GM23338 (cell line): ENCODE measurements at regions not wholly inside any gene's neighbourhood (a gene's known extent, or its start where the extent isn't known, plus 50 kb on each side); places are given as distances from the start of the nearest gene placed in this dataset.
A peak's percentile ranks its signal among the peaks of the same experiment; 100 is the strongest.

Source experiments
- ATAC-seq: fragments of 200-7000 bp; cut with Tn5 transposase; 3 replicates; pipeline ENCODE4 v1.9.1; 2020
- DNase-seq: peaks from one replicate; pipeline ENCODE4 v3.0.0-alpha.2; 2015; ENCODE audit warnings: low spot score
- H2AFZ ChIP-seq: fragments of 200-600 bp; sonication (generic); 2 replicates; pipeline ENCODE4 v1.8.0; 2016; ENCODE audit warnings: antibody characterized with exemption, mild to moderate bottlenecking, moderate library complexity
- H3F3A ChIP-seq: fragments of 200-600 bp; sonication (generic); replicated peaks from 2 replicates; pipeline ENCODE4 v1.8.0; 2017; ENCODE audit warnings: antibody characterized with exemption, mixed run types, low read depth
- H3K27ac ChIP-seq: fragments of 200-600 bp; sonication (generic); 2 replicates; pipeline ENCODE4 v1.6.1; 2016; ENCODE audit warnings: low read depth
- H3K27me3 ChIP-seq: fragments of 200-600 bp; sonication (generic); 2 replicates; pipeline ENCODE4 v1.8.0; 2016; ENCODE audit warnings: mild to moderate bottlenecking, mixed run types, moderate library complexity; ENCODE audit not compliant: insufficient read depth
- H3K36me3 ChIP-seq: fragments of 200-600 bp; sonication (generic); 2 replicates; pipeline ENCODE4 v1.8.0; 2016; ENCODE audit warnings: mild to moderate bottlenecking; ENCODE audit not compliant: insufficient read depth
- H3K4me1 ChIP-seq: fragments of 200-600 bp; sonication (generic); 2 replicates; pipeline ENCODE4 v1.8.0; 2016; ENCODE audit warnings: mild to moderate bottlenecking, moderate library complexity; ENCODE audit not compliant: insufficient read depth
- H3K4me2 ChIP-seq: fragments of 200-600 bp; sonication (generic); 2 replicates; pipeline ENCODE4 v1.7.1; 2017; ENCODE audit warnings: mixed run types
- H3K4me3 ChIP-seq: fragments of 200-600 bp; sonication (generic); 2 replicates; pipeline ENCODE4 v1.6.1; 2016; ENCODE audit warnings: mixed run types
- H3K79me2 ChIP-seq: fragments of 200-600 bp; sonication (generic); replicated peaks from 2 replicates; pipeline ENCODE4 v1.8.0; 2017; ENCODE audit warnings: mild to moderate bottlenecking; ENCODE audit not compliant: insufficient read depth
- H3K9me2 ChIP-seq: fragments of 200-600 bp; sonication (generic); 2 replicates; pipeline ENCODE4 v1.8.0; 2017; ENCODE audit not compliant: insufficient read depth
- H4K20me1 ChIP-seq: fragments of 200-600 bp; sonication (generic); replicated peaks from 2 replicates; pipeline ENCODE4 v1.8.0; 2017; ENCODE audit warnings: mild to moderate bottlenecking; ENCODE audit not compliant: insufficient read depth
- H3K27ac Mint-ChIP-seq: 2 replicates; pipeline ENCODE4 v1.8.0; 2020; ENCODE audit warnings: inconsistent platforms, mild to moderate bottlenecking, moderate library complexity, mixed read lengths
- H3K27me3 Mint-ChIP-seq: 3 replicates; pipeline ENCODE4 v1.8.0; 2022; ENCODE audit warnings: low read depth, mild to moderate bottlenecking, moderate library complexity, mixed read lengths, inconsistent platforms; ENCODE audit not compliant: insufficient read depth, poor library complexity
- H3K36me3 Mint-ChIP-seq: 3 replicates; pipeline ENCODE4 v1.8.0; 2021; ENCODE audit warnings: low read depth, mild to moderate bottlenecking, inconsistent platforms, moderate library complexity, mixed read lengths
- H3K4me1 Mint-ChIP-seq: 3 replicates; pipeline ENCODE4 v1.8.0; 2020; ENCODE audit warnings: mild to moderate bottlenecking, inconsistent platforms, mixed read lengths
- H3K4me3 Mint-ChIP-seq: 3 replicates; pipeline ENCODE4 v1.8.0; 2021; ENCODE audit warnings: moderate library complexity, mild to moderate bottlenecking, inconsistent platforms, mixed read lengths
- H3K9me3 Mint-ChIP-seq: 3 replicates; pipeline ENCODE4 v1.8.0; 2020; ENCODE audit warnings: moderate library complexity, mild to moderate bottlenecking, inconsistent platforms, mixed read lengths
- CREB1 ChIP-seq: fragments of 250-450 bp; sonication (Bioruptor Pico); IDR thresholded peaks from 2 replicates; pipeline ENCODE4 v1.5.0; 2020; ENCODE audit warnings: low read depth, mild to moderate bottlenecking, moderate library complexity
- CTCF ChIP-seq, 2 experiments: fragments of 200-600 bp in 1 of 2; sonication (generic) in 1 of 2; conservative IDR thresholded peaks; 2 replicates each; pipeline versions ENCODE4 v1.5.1 to v1.6.1; 2016 to 2017; ENCODE audit warnings: antibody characterized with exemption in 2 of 2, low read depth in 2 of 2, mild to moderate bottlenecking in 2 of 2, moderate library complexity in 1 of 2
- ETS1 ChIP-seq: IDR thresholded peaks from 2 replicates; pipeline ENCODE4 v1.6.1; 2016; ENCODE audit warnings: antibody characterized with exemption
- EZH2 ChIP-seq: fragments of 200-600 bp; sonication (generic); IDR thresholded peaks from one replicate; pipeline ENCODE4 v1.8.0; 2017; ENCODE audit warnings: antibody characterized with exemption, mild to moderate bottlenecking, low read depth; ENCODE audit not compliant: unreplicated experiment
- EZH2phosphoT487 ChIP-seq: fragments of 200-600 bp; sonication (generic); IDR thresholded peaks from one replicate; pipeline ENCODE4 v1.8.1; 2018; ENCODE audit warnings: antibody characterized with exemption; ENCODE audit not compliant: unreplicated experiment
- JUNB ChIP-seq: IDR thresholded peaks from one replicate; pipeline ENCODE4 v1.6.1; 2016; ENCODE audit warnings: antibody characterized with exemption; ENCODE audit not compliant: unreplicated experiment
- NANOG ChIP-seq: IDR thresholded peaks from 2 replicates; pipeline ENCODE4 v1.6.1; 2016; ENCODE audit warnings: antibody characterized with exemption, borderline replicate concordance
- POLR2AphosphoS5 ChIP-seq: IDR thresholded peaks from 2 replicates; pipeline ENCODE4 v1.6.1; 2016; ENCODE audit warnings: antibody characterized with exemption, low read depth
- REST ChIP-seq: IDR thresholded peaks from one replicate; pipeline ENCODE4 v1.6.1; 2018; ENCODE audit warnings: antibody characterized with exemption; ENCODE audit not compliant: unreplicated experiment
- STAT1 ChIP-seq: IDR thresholded peaks from one replicate; pipeline ENCODE4 v1.6.1; 2016; ENCODE audit warnings: antibody characterized with exemption; ENCODE audit not compliant: unreplicated experiment
- ZNF114 ChIP-seq: fragments of 250-450 bp; sonication (Bioruptor Pico); IDR thresholded peaks from 2 replicates; pipeline ENCODE4 v1.5.0; 2020; ENCODE audit warnings: mild to moderate bottlenecking, moderate library complexity
- ZNF331 ChIP-seq: fragments of 250-450 bp; sonication (Bioruptor Pico); IDR thresholded peaks from 2 replicates; pipeline ENCODE4 v1.5.0; 2020; ENCODE audit warnings: low read depth, mild to moderate bottlenecking, moderate library complexity
- TF ChIP-seq, protein P1 (sequence below): fragments of 250-450 bp; sonication (Bioruptor Pico); IDR thresholded peaks from 2 replicates; pipeline ENCODE4 v1.5.0; 2020; ENCODE audit warnings: mild to moderate bottlenecking, moderate library complexity

- Histone ChIP-seq H3K4me1 (peaks cover 25% of the 10 kb centered on the region), H3K9me2 (no peaks in the 10 kb centered on the region), H3K36me3 (no peaks in the 10 kb centered on the region), H3K4me2 (0 out of 2 replicates have a peak overlapping the region, but pooled peaks have one; percentile 35), H4K20me1 (no peaks in the 10 kb centered on the region), H3K27ac (no peak overlapping the region), H3K79me2 (no peaks in the 10 kb centered on the region), H2AFZ (no peak overlapping the region), H3K4me3 (no peak overlapping the region), H3F3A (no peaks in the 10 kb centered on the region), H3K27me3 (no peaks in the 10 kb centered on the region)
- H3K9me3 Mint-ChIP-seq, result no peaks in the 10 kb centered on the region
- TF ChIP-seq ZNF114 (CRISPR knock-in tag) (no peak), ZNF331 (no peak), CTCF (conservative IDR thresholded peaks at IDR 0.05; ENCODE audit: low read depth in 2 of 2) (no peak), EZH2 (no peak), CREB1 (CRISPR knock-in tag) (no peak), REST (no peak), EZH2phosphoT487 (no peak), STAT1 (no peak), POLR2AphosphoS5 (no peak), JUNB (no peak), ETS1 (no peak), NANOG (no peak)
- TF ChIP-seq, protein P1, sequence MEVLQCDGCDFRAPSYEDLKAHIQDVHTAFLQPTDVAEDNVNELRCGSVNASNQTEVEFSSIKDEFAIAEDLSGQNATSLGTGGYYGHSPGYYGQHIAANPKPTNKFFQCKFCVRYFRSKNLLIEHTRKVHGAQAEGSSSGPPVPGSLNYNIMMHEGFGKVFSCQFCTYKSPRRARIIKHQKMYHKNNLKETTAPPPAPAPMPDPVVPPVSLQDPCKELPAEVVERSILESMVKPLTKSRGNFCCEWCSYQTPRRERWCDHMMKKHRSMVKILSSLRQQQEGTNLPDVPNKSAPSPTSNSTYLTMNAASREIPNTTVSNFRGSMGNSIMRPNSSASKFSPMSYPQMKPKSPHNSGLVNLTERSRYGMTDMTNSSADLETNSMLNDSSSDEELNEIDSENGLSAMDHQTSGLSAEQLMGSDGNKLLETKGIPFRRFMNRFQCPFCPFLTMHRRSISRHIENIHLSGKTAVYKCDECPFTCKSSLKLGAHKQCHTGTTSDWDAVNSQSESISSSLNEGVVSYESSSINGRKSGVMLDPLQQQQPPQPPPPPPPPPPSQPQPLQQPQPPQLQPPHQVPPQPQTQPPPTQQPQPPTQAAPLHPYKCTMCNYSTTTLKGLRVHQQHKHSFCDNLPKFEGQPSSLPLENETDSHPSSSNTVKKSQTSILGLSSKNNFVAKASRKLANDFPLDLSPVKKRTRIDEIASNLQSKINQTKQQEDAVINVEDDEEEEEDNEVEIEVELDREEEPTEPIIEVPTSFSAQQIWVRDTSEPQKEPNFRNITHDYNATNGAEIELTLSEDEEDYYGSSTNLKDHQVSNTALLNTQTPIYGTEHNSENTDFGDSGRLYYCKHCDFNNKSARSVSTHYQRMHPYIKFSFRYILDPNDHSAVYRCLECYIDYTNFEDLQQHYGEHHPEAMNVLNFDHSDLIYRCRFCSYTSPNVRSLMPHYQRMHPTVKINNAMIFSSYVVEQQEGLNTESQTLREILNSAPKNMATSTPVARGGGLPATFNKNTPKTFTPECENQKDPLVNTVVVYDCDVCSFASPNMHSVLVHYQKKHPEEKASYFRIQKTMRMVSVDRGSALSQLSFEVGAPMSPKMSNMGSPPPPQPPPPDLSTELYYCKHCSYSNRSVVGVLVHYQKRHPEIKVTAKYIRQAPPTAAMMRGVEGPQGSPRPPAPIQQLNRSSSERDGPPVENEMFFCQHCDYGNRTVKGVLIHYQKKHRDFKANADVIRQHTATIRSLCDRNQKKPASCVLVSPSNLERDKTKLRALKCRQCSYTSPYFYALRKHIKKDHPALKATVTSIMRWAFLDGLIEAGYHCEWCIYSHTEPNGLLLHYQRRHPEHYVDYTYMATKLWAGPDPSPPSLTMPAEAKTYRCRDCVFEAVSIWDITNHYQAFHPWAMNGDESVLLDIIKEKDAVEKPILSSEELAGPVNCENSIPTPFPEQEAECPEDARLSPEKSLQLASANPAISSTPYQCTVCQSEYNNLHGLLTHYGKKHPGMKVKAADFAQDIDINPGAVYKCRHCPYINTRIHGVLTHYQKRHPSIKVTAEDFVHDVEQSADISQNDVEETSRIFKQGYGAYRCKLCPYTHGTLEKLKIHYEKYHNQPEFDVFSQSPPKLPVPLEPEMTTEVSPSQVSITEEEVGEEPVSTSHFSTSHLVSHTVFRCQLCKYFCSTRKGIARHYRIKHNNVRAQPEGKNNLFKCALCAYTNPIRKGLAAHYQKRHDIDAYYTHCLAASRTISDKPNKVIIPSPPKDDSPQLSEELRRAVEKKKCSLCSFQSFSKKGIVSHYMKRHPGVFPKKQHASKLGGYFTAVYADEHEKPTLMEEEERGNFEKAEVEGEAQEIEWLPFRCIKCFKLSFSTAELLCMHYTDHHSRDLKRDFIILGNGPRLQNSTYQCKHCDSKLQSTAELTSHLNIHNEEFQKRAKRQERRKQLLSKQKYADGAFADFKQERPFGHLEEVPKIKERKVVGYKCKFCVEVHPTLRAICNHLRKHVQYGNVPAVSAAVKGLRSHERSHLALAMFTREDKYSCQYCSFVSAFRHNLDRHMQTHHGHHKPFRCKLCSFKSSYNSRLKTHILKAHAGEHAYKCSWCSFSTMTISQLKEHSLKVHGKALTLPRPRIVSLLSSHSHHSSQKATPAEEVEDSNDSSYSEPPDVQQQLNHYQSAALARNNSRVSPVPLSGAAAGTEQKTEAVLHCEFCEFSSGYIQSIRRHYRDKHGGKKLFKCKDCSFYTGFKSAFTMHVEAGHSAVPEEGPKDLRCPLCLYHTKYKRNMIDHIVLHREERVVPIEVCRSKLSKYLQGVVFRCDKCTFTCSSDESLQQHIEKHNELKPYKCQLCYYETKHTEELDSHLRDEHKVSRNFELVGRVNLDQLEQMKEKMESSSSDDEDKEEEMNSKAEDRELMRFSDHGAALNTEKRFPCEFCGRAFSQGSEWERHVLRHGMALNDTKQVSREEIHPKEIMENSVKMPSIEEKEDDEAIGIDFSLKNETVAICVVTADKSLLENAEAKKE (CRISPR knock-in tag), result no peak
- ATAC-seq, result no peak; the same call in 2 of the 3 replicates
- H3K4me1 Mint-ChIP-seq, result peaks cover 21% of the 10 kb centered on the region
- H3K27me3 Mint-ChIP-seq, result no peaks in the 10 kb centered on the region
- no peak overlapping the region for H3K27ac Mint-ChIP-seq
- H3K4me3 Mint-ChIP-seq, result no peak overlapping the region
- no peaks in the 10 kb centered on the region for H3K36me3 Mint-ChIP-seq
- DNase-seq, result no peak
Measured at GRCh38 chr20:22489626-22490286, 94.6 kb downstream of the FOXA2 start.
